HG03135 (cell line): ENCODE measurements at regions not wholly inside any gene's neighbourhood (a gene's known extent, or its start where the extent isn't known, plus 50 kb on each side); places are given as distances from the start of the nearest gene placed in this dataset.
"Not testable (repeated sequence)": the region's sequence is repeated elsewhere in the genome, so short reads cannot be mapped to it uniquely, and the experiment has no call there.

Experiments used
- ATAC-seq: cut with Tn5 transposase; IDR thresholded peaks from one replicate; pipeline ENCODE4 v1.9.1; 2021; ENCODE audit warnings: mild to moderate bottlenecking, moderate library complexity; ENCODE audit not compliant: unreplicated experiment

DNA sequence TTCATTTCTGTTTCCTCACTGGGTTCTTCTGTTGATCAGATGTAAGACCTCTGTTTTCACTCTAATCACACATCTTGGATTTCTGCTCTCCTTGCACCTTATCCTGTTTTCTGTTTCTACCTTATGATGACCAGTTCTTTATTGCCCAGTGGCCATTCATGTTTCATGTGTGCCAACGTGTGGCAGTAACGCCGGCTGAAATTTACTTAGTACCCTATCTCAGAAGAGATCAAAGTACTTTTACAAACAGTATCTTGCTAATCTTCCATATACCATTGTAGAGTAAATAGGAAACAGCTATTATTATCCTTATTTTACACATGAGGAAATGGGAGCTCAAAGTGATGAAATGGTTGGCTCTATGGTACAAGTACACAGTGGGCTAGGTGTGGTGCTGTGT lies 74.0 kb downstream of the GATA3 start:
- no peak for ATAC-seq

DNA sequence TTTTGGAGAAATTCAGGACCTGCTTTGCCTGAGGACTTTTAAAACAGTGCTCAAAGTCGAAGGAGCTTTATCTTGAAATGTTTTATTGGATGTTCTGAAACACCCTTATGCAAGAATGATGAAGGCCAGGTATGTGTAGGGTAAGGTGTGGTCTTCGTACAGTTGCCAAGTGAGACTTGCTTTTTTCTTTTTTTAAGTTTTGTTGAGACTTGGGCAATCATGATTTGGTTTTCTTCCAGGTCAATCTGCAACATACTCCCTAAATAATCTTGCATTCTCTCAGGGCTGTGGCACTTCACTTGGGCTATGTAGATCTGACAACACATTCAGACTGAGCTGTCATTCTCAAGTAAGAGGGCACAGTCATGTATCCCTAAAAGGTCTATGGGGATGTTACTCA lies 75.0 kb downstream of the GATA3 start:
- no peak for ATAC-seq

DNA sequence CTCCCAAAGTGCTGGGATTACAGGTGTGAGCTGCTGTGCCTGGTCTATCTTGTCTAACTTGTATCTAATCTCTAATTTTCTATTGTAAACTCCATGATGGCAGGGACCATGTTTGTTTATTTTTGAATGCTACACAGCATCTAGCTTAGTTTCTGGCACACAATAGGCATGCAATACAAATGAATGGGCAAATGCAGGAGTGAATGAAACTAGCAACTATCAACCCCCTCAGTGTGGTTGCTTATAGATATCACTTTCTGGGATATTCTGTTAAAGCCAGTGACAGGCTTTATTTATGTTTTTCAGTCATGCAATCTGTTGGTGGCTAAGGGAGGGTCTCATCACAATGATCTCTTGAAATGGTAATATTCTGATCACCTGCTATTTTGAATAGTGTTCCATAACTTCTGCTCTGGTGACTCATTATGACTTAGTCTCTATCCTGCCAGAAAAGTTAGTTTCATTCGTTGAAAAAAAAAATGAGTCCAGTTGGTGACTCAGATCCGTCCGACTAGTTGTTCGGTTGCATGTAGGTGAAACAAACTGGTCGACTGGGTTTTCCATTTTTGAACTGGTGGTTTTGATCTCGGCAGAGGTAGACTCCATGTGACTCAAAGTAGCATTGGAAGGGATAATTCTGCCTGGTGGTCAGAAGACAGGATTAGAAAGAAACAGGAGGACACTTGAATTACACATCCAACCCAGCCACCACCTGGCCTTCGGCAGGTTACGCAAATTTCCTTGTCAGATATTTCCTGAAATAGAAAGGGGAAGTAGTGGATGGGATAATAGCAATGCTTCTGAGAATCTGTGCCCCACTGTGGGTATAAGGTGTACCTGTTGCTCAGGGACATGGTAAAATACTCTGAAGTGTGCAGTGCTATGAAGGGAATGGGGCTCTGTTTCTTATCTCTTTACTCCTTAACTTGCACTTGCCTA lies 76.8 kb downstream of the GATA3 start:
- no peak for ATAC-seq

DNA sequence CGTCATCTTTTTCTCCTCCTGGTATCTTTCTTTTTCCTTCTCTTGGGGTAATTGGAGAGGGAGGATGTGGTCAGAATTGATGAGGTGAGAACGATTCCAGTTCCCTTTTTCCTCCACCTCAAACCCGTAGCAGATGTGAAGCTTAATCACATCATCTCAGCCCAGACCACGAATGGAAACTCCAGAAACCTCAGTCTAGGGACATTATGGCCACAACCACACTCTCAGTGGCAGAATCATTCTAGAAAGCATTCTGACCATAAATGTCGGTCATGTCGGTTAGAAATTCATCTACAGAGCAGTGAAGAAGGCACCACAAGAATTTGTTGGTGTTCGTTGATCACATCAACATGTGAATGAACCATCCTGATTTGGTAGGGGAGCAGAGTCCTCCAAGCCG lies 78.7 kb downstream of the GATA3 start:
- peak; percentile 57 for ATAC-seq

DNA sequence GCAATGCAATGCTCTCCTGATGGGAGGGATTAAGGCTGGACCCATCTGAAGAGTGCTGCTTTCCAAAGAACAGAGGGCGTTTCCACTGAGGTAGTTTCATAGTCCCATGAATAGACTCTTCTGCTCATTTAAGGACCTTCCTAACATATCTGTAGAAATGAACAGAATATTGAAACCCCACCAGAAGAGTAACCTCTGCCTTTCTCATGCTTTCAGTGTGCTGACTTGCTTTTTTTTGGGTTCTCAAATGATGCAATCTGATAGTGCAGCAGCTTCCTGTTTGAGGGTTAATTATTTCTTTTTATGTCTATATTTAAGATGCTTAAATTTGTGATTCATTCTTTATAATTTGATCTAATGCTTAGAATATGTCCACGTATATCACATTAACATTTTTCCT lies 82.2 kb downstream of the GATA3 start:
- no peak for ATAC-seq

DNA sequence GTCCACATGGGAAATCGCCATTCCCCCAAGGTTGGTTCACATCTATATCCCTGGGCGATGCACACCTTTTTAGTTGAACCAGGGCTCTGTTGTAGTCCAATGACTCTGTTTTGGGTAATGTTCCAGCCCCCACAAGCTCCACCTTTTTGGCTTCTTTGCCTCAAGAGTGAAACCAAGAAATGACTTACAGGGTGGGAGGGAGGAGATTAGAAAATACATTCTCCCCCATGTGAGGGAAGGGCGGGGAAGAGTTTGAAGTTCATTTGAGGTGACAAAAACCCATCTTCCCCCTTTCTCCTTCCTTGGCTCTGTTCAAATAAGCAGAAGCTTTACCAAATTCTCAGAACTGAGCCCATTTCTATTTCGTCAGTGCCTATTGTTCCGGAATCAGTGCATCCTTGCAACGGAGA lies 82.8 kb downstream of the GATA3 start:
- ATAC-seq = no peak

DNA sequence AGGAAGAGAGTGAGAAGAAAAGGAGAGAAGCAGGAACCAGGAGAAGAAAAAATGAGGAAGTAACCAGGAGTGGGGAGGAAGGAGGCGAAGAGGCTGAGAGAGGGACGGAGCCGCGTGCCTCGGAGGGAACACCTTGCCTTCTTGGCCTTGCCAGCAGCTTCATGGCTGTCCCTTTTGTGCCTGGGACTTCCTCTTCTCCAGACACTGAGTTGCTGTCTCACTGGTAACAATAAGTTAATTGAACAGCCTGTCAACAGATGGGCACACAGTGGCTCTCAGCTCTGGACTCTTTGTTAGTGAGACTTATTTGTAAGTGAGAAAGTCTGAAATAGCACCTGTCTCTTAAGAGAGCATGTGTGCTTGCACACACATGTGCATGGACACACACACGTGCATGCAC lies 83.2 kb downstream of the GATA3 start:
- ATAC-seq = no peak

DNA sequence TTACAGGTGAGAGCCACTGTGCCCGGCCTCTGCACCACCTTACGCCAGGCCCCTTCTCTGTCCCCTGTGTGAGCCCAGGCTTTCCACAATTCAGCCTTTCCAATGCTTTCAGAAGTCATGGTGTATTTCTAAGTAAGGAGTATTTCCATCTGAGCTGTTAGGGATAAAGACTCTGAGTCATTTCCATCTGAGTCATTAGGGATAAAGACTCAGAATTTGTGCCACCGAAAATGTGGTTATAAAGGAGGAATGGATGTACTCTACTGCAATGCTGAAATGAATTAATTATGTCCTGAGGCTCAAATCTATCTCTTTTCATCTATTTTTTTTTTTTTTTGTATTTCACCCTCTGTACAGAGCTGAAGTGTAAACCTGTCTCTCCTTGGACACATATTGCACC lies 84.0 kb downstream of the GATA3 start:
- no peak for ATAC-seq

DNA sequence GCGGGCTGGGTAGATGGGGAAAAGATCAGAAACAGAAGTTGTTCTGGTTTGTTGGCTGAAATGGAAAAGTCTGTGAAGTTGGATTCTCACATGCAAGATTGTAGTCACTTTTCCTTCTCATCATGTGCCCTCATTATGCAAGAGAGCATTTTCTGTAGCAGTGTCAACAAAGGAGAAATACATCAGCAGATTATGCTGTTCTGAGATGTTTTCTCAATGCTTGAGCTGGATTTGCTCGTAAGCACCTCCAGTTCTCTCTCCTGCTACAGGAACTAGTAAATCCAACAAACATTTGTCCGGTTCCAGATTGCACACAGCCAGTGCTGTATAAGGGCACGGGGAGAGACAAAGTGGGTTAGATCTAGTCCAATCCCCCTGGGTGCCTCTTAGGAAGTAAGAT lies 90.0 kb downstream of the GATA3 start:
- ATAC-seq = no peak

DNA sequence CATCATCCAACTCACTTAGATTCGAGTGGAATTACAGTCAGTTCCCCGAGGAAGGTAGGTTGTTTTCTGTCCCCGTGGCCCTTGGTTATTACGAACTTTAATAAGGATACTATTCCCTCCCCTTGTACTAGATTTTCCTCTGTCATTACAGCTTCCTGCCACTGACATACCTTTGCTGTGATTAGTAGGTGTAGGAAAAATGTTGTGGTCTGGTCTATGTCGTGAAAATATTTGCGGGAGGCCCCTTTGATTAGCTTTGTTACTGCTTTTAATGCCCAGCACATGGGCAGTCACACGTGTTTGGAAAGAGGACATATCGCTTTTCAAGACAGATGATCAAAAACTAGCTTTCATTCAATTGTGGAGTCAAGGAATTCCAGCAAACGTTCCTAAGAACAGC lies 92.2 kb downstream of the GATA3 start:
- no peak for ATAC-seq

DNA sequence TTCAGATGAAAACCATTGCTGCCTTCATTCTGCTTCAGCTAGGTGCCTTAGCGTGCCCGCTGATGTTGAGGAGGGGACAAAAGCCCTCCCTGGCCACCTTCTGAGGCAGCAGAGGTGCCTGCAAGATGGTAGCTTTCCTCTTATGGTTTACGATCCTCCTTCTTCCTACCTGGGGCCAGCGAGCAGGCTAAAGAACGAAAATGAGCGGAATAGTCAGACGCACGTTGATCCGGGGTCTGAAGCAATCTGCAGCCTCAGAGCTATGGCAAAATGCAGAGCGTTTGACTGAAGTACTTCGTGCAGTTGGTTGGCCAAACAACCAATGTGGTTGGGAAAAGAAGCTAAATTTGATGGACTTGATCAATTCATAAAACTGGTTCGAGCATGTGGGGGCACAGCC lies 95.5 kb downstream of the GATA3 start:
- ATAC-seq = no peak

DNA sequence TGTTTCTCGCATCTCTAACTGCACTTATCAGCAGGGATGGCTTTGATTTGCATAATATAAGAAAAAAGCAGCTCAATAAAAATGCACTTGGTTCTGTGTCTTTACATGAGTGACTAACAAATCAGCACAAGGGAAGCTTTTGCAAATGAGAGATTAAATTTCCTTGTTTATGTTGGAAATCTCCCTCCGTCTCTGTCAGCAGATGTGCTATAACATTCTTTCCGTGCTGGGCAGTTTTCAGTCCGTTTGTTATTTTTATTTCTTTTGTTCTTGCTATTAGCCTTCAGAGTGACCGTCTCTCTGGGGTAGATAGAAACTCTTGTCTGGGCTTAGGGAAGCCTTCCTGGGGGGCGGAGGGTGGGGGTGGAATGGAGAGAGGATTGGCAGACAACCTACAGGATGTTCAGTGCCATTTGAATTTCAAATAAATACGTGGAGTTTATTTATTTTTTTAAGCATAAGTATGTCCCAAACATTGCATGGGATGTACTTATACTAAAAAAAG lies 96.0 kb downstream of the GATA3 start:
- ATAC-seq = no peak

DNA sequence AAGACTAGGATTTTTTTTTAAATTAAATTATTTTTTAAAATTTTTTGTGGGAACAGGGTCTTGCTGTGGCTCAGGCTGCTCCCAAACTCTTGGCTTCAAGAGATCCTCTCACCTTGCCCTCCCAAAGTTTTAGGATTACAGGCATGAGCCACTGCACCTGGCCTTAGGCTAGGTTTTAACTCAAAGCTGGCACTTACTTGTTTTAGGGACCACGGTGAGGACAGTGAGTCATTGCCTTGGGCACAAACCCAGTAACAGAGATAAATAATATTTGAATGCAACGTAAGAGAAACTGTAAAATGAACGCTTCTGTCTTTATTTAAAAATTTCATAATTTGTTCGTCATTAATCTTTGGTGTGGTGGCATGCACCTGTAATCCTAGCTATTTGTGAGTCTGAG lies 96.6 kb downstream of the GATA3 start:
- ATAC-seq = no peak

DNA sequence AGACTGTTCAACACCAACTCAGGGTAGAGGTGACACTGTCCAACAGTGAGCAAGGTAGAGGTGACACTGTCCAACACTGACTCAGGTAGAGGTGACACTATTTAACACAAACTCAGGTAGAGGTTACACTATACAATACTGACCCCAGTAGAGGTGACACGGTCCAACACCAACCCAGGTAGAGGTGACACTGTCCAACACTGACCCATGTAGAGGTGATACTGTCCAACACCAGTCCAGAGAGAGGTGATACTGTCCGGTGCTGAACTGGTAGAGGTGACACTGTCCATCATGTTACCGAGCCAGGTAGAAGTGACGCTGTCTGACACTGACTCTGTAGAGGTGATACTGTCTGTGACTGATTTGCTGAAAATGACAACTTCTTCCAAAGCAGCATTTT lies 102.4 kb downstream of the GATA3 start:
- no peak for ATAC-seq

DNA sequence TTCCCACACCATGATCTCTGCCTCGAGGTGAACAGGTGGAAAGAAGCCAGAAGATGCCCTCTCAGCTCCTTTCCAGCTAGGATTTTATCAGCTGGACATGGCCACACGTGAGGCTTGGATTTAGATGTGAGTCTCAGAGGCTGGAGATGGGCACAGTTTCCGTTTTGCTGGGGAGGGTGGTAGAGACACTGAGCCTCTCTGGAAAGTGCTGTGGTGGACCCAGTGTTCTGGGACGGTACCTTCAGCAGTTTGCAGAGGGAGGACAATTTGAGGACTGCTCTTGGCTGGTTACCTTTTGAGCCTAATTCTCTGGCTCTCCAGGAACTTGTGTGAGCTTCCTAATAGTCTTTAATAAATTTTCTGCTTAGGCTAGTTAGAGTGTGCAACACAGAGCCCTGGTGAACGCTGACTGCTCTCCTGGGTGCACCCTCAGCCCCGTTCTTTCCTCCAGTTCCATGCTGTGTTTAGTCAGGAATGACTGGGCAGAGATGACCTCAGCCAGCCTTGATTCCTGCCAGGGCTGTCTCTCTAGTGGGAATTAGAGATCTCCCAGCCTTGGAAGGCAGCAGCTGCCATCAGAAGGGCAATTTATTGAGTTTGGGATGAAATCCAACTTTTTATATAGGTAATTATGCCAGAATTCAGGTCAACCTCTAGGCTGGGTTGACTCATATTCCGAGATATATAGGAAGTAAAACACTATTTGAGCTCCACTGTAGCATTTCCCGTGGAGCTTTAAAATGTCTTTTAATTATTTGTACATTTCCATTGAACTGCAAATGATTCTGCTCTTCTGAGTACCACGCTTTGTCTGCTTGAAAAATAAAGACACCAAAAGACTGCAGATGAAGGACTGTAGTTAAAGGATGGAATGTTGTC lies 103.9 kb downstream of the GATA3 start:
- ATAC-seq = no peak

DNA sequence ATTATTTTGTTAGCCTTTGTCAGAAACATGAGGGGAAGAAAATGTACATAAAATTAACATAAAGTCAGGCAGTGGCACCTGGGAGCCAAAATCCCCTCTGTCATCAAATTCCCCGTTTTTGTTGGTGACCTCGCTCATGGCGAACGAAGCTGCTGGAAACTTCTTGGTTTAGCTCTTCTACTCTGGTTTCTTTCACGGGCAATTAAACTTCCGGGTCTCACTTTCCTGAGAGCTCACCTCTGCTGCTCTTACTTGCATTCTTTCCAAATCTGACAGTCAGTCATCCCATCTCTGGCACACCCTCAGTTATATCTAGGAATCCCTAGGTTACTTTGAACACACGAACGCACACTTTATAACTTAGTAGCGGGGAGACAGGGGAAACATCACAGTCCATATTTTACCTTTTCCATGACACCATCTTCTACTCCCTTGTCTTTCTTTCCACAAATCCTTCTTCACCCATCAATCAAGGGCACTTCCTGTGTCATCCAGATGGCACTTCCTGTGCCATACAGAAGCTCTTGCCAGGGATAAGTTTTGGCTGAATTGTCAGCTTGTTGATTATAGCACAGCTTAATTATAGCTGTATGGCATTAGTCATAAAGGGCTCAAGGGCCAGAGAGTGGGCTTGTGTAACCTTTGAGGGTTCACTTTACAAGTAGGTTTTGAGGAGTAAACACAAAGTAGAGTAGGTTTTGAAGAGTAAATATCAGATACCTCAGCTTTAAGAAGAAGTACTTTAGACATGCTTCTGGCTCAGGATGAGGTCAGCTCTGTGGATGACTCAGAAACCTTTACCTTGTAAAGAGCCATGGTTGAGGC lies 105.1 kb downstream of the GATA3 start:
- ATAC-seq = no peak

DNA sequence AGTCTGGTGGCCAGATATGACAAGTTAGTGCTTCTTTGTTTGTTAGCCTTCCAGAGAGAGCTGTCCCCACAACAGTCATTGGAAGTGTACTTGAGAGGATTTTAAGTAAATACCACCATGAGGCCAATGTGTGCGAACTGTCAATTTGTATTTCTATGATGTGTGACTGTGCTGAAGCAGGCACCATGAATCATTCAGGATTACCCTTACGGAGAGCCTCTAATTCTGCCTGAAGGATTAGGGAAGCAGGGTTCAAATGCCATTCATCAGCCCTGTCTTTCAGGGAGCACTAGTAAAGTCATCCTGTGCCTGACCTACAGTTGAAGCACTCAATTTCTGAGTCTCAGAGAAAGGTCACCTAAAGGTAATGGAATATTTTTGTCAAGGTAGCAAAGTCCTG lies 109.3 kb downstream of the GATA3 start:
- ATAC-seq = no peak

DNA sequence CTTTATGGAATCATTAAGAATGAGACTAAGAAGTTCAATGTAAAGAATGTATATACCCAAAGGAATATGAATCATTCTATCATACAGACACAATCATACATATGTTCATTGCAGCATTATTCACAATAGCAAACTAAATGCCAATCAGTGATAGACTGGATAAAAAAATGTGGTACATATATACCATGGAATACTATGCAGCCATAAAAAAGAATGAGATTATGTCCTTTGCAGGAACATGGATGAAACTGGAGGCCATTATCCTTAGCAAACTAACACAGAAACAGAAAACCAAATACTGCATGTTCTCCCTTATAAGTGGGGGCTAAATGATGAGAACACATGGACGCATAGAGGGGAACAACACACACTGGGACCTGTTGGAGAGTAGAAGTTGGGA lies 110.2 kb downstream of the GATA3 start:
- not testable (repeated sequence) for ATAC-seq

DNA sequence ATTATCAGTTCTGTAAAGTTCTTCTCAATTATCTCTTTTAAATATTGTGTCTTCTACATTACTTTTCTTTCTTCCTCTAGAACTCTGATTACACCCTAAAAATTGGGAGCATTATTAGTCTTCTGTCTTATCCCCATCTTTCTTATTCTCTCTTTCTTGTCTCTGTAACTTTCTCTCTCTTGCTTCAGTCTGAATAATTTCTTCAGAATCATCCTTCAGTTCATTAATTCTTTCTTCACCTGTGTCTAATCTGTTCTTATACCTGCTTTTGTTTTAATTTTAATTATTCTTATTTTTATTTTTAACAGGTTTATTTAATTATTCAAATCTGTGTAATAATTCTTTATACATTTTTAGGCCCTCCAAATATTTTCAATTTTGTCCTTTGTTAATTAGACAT lies 114.3 kb downstream of the GATA3 start:
- ATAC-seq = no peak

DNA sequence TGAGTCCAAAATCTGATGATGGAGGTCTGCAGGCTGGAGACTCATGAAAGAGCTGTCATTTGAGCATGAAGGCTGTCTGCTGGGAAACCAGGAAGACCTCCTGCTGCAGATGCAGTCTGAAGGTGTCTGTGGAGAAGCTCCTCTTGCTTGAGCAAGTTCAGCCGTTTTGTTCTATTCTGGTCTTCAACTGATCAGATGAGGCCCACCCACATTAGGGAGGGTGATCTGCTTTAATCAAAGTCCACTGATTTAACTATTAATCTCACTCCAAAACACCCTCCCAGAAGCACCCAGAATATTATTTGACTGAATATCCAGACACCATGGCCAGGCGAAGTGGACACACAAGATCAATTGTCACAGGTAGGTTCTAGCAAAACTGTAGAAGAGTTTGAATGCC lies 116.5 kb downstream of the GATA3 start:
- ATAC-seq = no peak

DNA sequence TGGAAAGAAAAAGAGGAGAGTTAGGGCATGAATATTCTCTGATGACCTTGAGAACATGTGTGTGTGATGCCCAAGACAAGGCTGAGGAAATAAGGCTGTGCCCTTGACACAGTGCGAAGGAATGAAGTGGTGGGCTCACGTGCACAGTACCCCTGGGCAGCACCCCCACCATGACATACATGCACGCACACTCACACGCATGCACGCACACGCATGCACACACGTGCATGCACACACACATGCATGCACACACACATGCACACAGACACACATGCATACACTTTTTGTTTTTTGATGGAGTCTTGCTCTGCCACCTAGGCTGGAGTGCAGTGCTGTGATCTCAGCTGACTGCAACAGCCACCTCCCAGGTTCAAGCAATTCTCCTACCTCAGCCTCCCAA lies 118.1 kb downstream of the GATA3 start:
- no peak for ATAC-seq
